Embryonic facial prominence (tissue), 1 donor: ENCODE measurements at regions not wholly inside any gene's neighbourhood (a gene's known extent, or its start where the extent isn't known, plus 50 kb on each side); places are given as distances from the start of the nearest gene placed in this dataset.

Experiments
- DNase-seq: peaks from one replicate; pipeline ENCODE4 v3.0.0-alpha.2; 2016; ENCODE audit errors: extremely low spot score

GRCh38 chr3:73955494-73956070, 330.8 kb upstream of the PDZRN3 start:
- no peak for DNase-seq

- no peak for DNase-seq
Observed at GRCh38 chr3:73954506-73954905, 329.8 kb upstream of the PDZRN3 start.

GRCh38 chr3:73952781-73953180, 328.0 kb upstream of the PDZRN3 start:
- DNase-seq: no peak

GRCh38 chr3:73950865-73951558, 326.3 kb upstream of the PDZRN3 start:
- DNase-seq: no peak

- no peak for DNase-seq
Observed at GRCh38 chr3:73945541-73945940, 320.8 kb upstream of the PDZRN3 start.

GRCh38 chr3:73939985-73940384, 315.2 kb upstream of the PDZRN3 start:
- DNase-seq: no peak

- no peak for DNase-seq
Observed at GRCh38 chr3:73933585-73933984, 308.8 kb upstream of the PDZRN3 start.

- no peak for DNase-seq
Observed at GRCh38 chr3:73927203-73927570, 302.4 kb upstream of the PDZRN3 start.

GRCh38 chr3:73926360-73927202, 301.8 kb upstream of the PDZRN3 start:
- DNase-seq: no peak

- no peak for DNase-seq
Observed at GRCh38 chr3:73925011-73925410, 300.3 kb upstream of the PDZRN3 start.

GRCh38 chr3:73924048-73924447, 299.3 kb upstream of the PDZRN3 start:
- DNase-seq: no peak

- no peak for DNase-seq
Observed at GRCh38 chr3:73917643-73918042, 292.9 kb upstream of the PDZRN3 start.

- DNase-seq: no peak
Observed at GRCh38 chr3:73915886-73916285, 291.1 kb upstream of the PDZRN3 start.

GRCh38 chr3:73908218-73908617, 283.5 kb upstream of the PDZRN3 start:
- DNase-seq: no peak

GRCh38 chr3:73901686-73902085, 276.9 kb upstream of the PDZRN3 start:
- no peak for DNase-seq

GRCh38 chr3:73894474-73895213, 269.9 kb upstream of the PDZRN3 start:
- DNase-seq: no peak

GRCh38 chr3:73893089-73893488, 268.3 kb upstream of the PDZRN3 start:
- no peak for DNase-seq

- no peak for DNase-seq
Observed at GRCh38 chr3:73885862-73886261, 261.1 kb upstream of the PDZRN3 start.

GRCh38 chr3:73884361-73884760, 259.6 kb upstream of the PDZRN3 start:
- no peak for DNase-seq

- DNase-seq: no peak
Observed at GRCh38 chr3:73883497-73883896, 258.8 kb upstream of the PDZRN3 start.

GRCh38 chr3:73874606-73875369, 250.0 kb upstream of the PDZRN3 start:
- DNase-seq: no peak
